ENCODE measurements at regions not wholly inside any gene's neighbourhood (a gene's known extent, or its start where the extent isn't known, plus 50 kb on each side); places are given as distances from the start of the nearest gene placed in this dataset.
"Not testable (repeated sequence)": the region's sequence is repeated elsewhere in the genome, so short reads cannot be mapped to it uniquely, and the experiment has no call there.

DNA sequence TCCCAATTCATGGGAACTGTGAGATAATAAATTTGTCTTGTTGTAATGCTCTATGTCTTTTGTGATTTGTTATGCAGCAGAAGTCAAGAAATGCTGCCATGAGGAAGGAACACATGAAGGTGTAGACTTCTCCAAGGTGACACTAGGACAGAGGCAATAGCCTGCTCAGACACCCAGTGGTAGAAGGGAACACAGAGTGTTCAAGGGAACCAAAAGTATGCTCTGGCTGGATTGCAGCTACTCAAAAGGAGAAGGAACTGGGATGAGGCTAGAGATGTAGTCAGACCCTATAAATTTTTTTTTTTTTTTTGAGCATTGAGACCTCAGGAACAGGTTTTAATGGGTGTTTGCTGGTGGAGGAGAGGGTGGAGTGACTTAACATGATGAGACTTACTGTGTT is 232.5 kb downstream of the PARP8 start:
- H3K27ac Mint-ChIP-seq, result no peak overlapping the region
- peaks cover 5% of the 10 kb centered on the region for H3K27me3 Mint-ChIP-seq
- no peak overlapping the region for H3K4me3 Mint-ChIP-seq
- H3K36me3 Mint-ChIP-seq, result no peaks in the 10 kb centered on the region
- no peaks in the 10 kb centered on the region for H3K4me1 Mint-ChIP-seq (ENCODE audit: low read depth)
- H3K9me3 Mint-ChIP-seq (ENCODE audit: low read depth), result no peaks in the 10 kb centered on the region

DNA sequence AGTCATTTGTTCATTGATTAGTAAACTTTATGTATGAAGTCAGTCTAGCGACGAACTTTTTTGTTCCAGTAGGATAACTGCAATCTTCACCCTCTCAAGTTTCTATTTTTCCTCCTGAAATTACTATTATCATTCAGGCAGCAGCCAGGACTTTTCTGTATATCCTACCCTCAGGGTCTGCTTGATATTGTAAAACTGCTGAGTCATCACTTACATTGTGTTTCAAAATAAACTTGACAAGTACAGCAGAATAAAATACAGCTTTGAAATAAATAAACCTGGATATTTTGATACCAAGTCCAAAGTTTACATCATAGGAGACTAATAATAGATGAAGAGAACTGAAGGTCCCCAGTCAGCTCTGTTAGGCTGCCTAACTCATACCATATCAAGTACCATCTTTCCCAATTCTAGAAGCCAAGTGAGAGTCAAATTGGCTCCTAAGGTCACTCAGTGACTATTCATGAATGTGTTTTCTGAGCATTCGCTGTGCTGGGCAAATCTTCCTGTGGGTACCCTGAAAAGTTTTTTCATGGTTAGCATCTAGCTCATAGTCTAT is 234.6 kb downstream of the PARP8 start:
- Mint-ChIP-seq H3K4me3 (no peak overlapping the region), H3K27ac (no peak overlapping the region), H3K36me3 (no peaks in the 10 kb centered on the region), H3K27me3 (peaks cover 4% of the 10 kb centered on the region), H3K9me3 (ENCODE audit: low read depth) (peaks cover 3% of the 10 kb centered on the region), H3K4me1 (ENCODE audit: low read depth) (no peaks in the 10 kb centered on the region)

DNA sequence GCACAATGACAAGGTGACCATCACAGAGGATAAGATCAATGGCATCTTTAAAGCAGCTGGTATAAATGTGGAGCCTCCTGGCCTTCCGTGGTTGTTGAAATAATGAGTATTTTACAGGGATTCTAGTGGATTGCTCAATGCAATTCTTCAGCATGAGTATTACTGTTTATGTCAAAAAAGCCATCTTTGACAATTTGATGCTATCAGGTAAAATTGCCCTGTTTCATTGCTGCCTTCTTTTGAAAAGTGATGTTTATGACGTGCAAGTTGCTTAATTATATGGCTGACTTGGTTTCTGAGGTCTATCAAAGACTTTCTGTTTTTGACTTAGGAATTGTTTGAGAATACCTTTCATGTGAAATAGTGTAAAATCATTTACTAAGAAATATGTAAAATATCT is 237.2 kb downstream of the PARP8 start:
- no peak overlapping the region for H3K4me3 Mint-ChIP-seq
- H3K27me3 Mint-ChIP-seq, result peaks cover 4% of the 10 kb centered on the region

DNA sequence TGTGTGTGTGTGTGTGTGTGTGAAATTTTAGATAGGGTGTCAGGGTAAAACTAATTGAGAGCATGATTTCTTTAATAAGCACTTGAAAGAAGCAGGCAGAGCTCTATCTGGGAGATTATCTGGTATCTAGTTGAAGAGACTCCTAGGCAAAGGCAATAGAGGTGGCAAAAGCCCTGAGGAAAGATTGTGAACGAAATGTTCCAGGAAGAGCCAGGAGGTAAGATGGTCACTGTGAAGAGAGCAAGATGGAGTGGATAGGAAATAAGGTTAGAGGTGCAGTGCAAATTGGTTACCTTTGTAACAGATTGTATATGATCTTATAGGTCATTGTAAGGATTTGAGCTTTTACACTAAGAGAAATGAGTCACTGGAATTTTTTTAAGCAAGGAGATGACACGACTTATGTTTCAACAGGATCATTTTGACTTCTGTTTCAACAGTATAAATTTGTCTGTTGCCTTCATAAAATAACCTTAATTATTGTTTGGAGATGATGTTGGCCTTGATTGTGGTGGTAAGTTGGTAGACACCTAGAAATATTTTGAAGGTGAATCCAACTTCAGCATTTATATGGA is 239.6 kb downstream of the PARP8 start:
- no peaks in the 10 kb centered on the region for H3K4me1 Mint-ChIP-seq (ENCODE audit: low read depth)
- H3K27ac Mint-ChIP-seq, result no peak overlapping the region
- peaks cover 4% of the 10 kb centered on the region for H3K27me3 Mint-ChIP-seq
- H3K9me3 Mint-ChIP-seq (ENCODE audit: low read depth), result peaks cover 3% of the 10 kb centered on the region
- H3K36me3 Mint-ChIP-seq, result no peaks in the 10 kb centered on the region
- no peak overlapping the region for H3K4me3 Mint-ChIP-seq

More for the DNA sequence above, 237.2 kb downstream of the PARP8 start:
- H3K27ac Mint-ChIP-seq, result no peak overlapping the region
- H3K4me1 Mint-ChIP-seq (ENCODE audit: low read depth), result no peaks in the 10 kb centered on the region
- H3K36me3 Mint-ChIP-seq, result no peaks in the 10 kb centered on the region
- H3K9me3 Mint-ChIP-seq (ENCODE audit: low read depth), result peaks cover 3% of the 10 kb centered on the region

DNA sequence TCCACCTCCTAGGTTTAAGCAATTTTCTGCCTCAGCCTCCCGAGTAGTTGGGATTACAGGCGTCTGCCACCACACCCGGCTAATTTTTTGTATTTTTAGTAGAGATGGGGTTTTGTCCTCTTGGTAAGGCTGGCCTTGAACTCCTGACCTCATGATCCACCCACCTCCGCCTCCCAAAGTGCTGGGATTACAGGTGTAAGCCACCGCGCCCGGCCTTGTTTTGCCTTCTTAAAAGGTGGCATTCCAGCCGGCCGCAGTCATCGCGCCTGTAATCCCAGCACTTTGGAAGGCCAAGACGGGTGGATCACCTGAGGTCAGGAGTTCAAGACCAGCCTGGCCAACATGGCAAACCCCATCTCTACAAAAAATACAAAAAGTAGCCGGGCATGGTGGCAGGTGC is 253.7 kb downstream of the PARP8 start:
- H3K9me3 Mint-ChIP-seq (ENCODE audit: low read depth); H3K27ac Mint-ChIP-seq; H3K36me3 Mint-ChIP-seq: not testable (repeated sequence)

DNA sequence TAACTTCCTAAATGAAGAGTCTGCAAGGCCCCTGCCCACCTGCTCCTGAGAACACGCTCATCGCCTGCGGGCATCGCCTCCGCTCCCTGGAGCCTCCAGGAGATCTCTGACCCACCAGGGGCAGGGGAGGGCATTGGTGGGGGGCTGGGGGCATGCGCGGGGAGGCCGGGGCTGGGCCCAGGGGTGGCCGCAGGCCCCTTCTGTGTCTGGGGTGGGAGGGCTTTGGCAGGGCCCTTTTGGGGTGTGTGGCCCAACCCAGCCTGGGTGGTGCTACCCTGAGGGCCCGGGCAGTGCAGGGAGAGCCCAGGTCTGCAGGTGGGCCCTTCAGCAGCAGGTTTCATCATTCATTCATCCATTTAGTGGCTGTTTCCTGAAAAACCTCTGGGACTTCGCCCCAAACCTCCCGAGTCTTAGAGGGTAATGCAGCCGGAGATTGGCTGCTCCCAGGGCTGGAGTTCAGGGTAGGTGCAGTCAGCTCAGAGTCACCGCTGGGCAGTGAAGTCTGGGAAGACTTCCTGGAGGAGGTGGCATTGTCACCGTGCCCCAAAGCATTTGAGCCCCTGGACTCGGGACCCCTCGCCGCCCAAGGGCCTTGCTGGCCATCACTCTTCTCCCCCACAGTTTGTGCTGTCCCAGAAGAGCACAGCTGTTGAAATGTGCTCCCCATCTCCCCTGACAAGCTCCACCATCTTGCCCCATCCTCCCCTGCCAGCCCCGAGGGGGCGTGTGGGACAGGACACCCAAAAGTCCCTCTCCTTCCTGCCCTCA is 255.1 kb downstream of the PARP8 start:
- H3K4me1 Mint-ChIP-seq (ENCODE audit: low read depth), result no peaks in the 10 kb centered on the region
- H3K9me3 Mint-ChIP-seq (ENCODE audit: low read depth), result peaks cover 5% of the 10 kb centered on the region
- no peaks in the 10 kb centered on the region for H3K36me3 Mint-ChIP-seq
- no peak overlapping the region for H3K27ac Mint-ChIP-seq
- H3K4me3 Mint-ChIP-seq, result no peak overlapping the region
- H3K27me3 Mint-ChIP-seq, result peaks cover 3% of the 10 kb centered on the region

More for the DNA sequence above, 253.7 kb downstream of the PARP8 start:
- not testable (repeated sequence) for H3K4me3 Mint-ChIP-seq; H3K27me3 Mint-ChIP-seq; H3K4me1 Mint-ChIP-seq (ENCODE audit: low read depth)

DNA sequence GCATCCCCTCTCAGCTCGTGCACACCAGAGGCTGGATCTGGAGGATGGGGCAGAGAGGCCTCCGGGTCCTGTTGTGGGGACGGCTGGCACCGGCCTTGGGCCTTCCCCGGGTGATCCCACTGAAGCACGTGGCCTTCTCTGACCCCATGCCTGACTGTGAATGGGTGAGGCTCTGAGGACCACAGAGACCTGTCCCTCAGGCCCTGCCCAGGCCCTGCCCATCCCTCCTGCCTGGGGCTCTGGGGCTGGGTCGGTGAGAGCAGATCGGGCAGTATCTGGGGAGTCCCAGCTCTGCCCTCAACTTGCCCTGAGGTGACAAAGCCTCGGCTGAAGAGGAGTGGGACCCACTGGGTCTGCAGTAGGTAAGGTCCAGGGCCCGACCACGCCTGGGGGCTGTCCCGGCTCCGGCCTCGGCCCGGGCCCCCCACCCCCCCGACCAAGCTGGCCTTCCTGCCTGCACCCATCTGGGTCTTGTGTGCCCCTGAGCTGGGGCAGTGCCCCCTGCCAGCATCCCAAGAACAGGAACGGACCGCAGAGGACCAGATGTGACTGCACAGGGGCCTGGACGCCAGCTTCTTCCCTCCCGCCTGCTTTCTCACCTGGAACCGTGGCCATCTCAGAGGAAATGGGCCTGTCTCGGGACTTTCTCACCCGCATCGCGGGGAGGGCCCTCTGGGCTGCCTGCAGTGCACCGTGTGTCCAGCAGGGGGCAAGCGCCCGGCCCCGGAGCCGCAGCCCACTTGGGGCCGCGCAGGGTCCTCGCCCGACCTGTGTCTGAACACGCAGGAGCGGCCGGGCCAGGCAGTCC is 255.9 kb downstream of the PARP8 start:
- not testable (repeated sequence) for H3K4me1 Mint-ChIP-seq (ENCODE audit: low read depth); H3K9me3 Mint-ChIP-seq (ENCODE audit: low read depth); H3K36me3 Mint-ChIP-seq; H3K4me3 Mint-ChIP-seq; H3K27me3 Mint-ChIP-seq; H3K27ac Mint-ChIP-seq

DNA sequence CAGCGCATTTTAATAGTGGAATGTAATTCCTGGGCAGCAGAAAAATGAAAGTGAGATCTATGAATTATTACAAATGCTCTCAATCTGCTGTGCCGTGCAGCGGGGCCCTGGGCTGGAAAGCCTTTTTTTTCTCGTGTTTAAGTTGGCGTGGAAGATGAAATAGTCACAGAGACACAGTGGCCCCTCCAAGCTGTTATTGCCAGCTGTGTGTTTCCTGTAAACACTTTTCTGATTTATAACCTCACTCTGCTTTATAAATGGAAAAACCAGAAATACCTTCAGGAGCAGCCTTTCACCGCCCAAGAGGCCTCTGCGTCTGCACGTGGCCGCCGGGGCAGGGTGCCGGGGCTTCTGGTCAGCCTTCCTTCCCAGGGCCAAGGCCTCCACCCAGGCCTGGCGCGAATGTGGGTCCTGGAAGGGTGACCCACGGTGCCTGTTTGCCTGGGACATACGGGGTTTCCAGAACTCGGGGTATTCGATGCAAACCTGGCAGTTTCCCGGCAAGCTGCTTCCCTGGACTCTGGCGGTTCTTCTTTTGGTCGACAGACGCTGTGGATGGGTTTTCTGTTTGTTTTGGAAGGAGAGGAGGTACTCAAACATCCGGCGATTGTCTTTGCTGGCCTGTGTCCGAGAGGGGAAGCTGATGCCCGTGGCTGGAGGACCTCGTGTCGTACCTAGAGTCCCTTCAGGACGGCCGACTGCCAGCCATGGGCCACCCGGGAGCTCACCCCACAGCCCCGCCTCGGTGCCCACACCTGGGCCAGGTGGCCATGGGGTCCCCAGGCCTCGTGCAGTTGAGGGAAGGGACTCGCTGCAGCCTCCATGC is 256.7 kb downstream of the PARP8 start:
- H3K4me3 Mint-ChIP-seq, result no peak overlapping the region
- H3K9me3 Mint-ChIP-seq (ENCODE audit: low read depth), result no peaks in the 10 kb centered on the region
- H3K36me3 Mint-ChIP-seq, result no peaks in the 10 kb centered on the region
- H3K27ac Mint-ChIP-seq, result no peak overlapping the region
- peaks cover 5% of the 10 kb centered on the region for H3K27me3 Mint-ChIP-seq
- H3K4me1 Mint-ChIP-seq (ENCODE audit: low read depth), result no peaks in the 10 kb centered on the region

DNA sequence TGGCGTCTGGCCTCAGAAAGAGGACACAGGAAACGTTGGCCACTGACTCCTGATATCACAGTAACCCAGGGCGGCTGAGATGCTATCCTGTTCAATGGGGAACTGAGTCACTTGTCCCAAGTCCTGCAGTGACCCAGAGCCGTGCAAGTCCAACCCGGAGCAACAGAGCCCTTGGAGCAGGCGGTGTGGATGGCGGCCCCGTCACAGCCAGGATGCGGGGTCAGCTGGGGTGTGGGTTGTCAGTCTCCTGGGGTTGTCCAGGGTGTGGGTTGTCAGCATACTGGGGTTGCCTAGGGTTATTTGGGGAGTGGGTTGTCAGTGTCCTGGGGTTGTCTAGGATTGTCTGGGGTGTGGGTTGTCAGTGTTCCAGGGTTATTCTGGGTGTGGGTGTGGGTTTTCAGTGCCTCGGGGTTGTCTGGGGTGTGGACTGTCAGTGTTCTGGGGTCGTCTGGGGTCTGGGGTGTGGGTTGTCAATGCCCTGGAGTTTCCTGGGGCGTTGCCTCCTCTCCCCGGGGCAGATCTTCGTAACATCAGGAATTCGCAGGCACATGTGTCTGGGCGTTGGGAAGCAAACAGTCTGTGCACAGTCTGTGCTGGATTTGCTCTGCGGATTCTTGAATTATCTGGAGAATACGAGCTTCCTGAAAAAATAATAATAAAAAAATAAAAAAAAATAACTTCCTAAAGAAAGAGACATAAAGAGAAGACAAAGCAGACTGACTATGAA is 257.5 kb downstream of the PARP8 start:
- Mint-ChIP-seq H3K36me3 (no peaks in the 10 kb centered on the region), H3K9me3 (ENCODE audit: low read depth) (no peaks in the 10 kb centered on the region), H3K27ac (no peak overlapping the region), H3K4me1 (ENCODE audit: low read depth) (no peaks in the 10 kb centered on the region), H3K27me3 (peaks cover 5% of the 10 kb centered on the region), H3K4me3 (no peak overlapping the region)

DNA sequence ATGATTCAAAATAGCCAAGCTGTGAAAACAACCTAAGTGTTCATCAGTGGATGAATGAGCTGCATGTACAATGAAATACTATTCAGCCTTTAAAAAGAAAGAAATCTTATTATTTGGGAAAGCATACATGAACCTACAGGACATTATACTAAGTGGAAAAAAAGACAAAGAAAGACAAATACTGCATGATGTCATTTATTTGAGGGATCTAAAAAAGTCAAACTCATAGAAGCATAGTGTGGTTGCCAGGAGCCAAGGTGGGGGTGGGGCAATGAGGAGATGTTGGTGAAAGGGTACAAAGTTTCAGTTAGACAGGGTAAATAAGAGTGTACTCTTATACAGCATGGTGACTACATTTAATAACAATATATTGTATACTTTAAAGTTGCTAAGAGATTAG is 261.5 kb downstream of the PARP8 start:
- Mint-ChIP-seq H3K9me3 (ENCODE audit: low read depth) (no peaks in the 10 kb centered on the region), H3K4me3 (no peak overlapping the region), H3K27ac (no peak overlapping the region), H3K36me3 (no peaks in the 10 kb centered on the region), H3K4me1 (ENCODE audit: low read depth) (no peaks in the 10 kb centered on the region), H3K27me3 (peaks cover 8% of the 10 kb centered on the region)

DNA sequence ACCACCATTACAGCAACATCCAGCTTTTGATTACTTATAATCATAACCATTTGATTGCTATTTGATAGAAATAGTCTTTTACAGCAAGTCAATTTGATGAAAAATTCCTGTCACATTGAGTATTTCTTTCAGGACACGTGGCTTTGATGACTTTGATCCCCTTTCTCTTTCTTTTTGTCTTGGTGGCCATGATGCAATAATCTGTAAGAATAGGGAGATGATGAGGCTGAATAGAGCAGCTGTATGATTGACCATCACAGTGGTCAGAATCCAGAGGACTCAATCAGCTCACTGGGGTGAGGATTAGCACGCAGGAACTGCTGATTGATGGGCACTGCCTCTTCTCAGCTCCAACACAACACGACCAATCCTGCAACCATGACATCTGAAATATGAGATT is 262.7 kb downstream of the PARP8 start:
- peaks cover 9% of the 10 kb centered on the region for H3K27me3 Mint-ChIP-seq
- H3K36me3 Mint-ChIP-seq, result no peaks in the 10 kb centered on the region
- no peaks in the 10 kb centered on the region for H3K4me1 Mint-ChIP-seq (ENCODE audit: low read depth)
- H3K9me3 Mint-ChIP-seq (ENCODE audit: low read depth), result no peaks in the 10 kb centered on the region
- no peak overlapping the region for H3K27ac Mint-ChIP-seq
- H3K4me3 Mint-ChIP-seq, result no peak overlapping the region

DNA sequence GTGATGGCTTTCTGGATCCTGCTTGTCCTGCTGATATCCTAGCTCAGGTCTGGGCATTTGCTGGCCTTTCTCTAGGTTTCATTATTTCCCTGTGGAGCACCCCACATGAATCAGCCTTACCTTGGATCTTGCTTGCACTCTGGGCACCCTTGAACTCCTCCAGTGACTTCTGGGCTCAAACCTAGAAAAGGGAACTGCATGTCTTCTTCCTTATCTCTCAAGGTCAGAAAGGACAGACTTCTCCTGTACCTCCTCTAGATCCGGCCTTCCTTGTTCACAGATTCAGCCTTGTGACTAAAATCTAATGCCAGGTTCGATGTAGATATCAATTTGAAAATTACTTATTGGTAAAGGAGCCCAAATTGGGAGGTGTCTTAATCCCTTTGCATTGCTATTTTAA is 267.9 kb downstream of the PARP8 start:
- no peaks in the 10 kb centered on the region for H3K9me3 Mint-ChIP-seq (ENCODE audit: low read depth)

DNA sequence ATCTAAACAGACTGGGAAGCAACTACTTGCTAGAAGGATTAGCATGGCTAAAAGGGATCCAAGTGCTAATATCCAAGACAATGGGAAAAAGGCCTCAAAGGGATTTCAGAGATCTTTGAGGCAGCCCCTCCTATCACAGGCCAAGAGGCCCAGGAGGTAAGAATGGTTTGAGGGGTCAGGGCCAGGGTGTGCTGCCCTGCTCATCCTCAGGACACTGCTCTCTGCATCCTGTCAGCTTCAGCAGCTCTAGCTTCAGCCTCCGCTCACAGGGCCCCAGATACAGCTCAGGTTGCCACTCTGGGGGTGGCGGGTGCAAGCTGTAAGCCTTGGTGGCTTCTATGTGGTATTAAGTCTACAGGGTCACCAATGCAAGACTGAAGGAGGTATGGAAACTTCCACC is 278.7 kb downstream of the PARP8 start:
- Mint-ChIP-seq H3K27ac (no peak overlapping the region), H3K4me1 (ENCODE audit: low read depth) (no peaks in the 10 kb centered on the region), H3K9me3 (ENCODE audit: low read depth) (peaks cover 15% of the 10 kb centered on the region), H3K36me3 (no peaks in the 10 kb centered on the region), H3K27me3 (no peaks in the 10 kb centered on the region), H3K4me3 (no peak overlapping the region)

More for the DNA sequence above, 267.9 kb downstream of the PARP8 start:
- Mint-ChIP-seq H3K4me3 (no peak overlapping the region), H3K4me1 (ENCODE audit: low read depth) (no peaks in the 10 kb centered on the region), H3K36me3 (no peaks in the 10 kb centered on the region), H3K27ac (no peak overlapping the region), H3K27me3 (peaks cover 6% of the 10 kb centered on the region)
